HG02642 (cell line): ENCODE measurements at regions not wholly inside any gene's neighbourhood (a gene's known extent, or its start where the extent isn't known, plus 50 kb on each side); places are given as distances from the start of the nearest gene placed in this dataset.

Source experiments
- ATAC-seq: cut with Tn5 transposase; IDR thresholded peaks from one replicate; pipeline ENCODE4 v1.9.1; 2021; ENCODE audit warnings: mild to moderate bottlenecking; ENCODE audit not compliant: unreplicated experiment, poor library complexity

GRCh38 chr6:11332463-11332862 is 100.0 kb upstream of the NEDD9 start:
- no peak for ATAC-seq

GRCh38 chr6:11331111-11331510 is 98.6 kb upstream of the NEDD9 start:
- no peak for ATAC-seq

- no peak for ATAC-seq
Observed at GRCh38 chr6:11330413-11330760, 97.9 kb upstream of the NEDD9 start.

- ATAC-seq: no peak
Observed at GRCh38 chr6:11329726-11330412, 97.4 kb upstream of the NEDD9 start.

- no peak for ATAC-seq
Observed at GRCh38 chr6:11328613-11329247, 96.3 kb upstream of the NEDD9 start.

GRCh38 chr6:11327961-11328360 is 95.5 kb upstream of the NEDD9 start:
- no peak for ATAC-seq

- no peak for ATAC-seq
Observed at GRCh38 chr6:11326116-11326515, 93.6 kb upstream of the NEDD9 start.

GRCh38 chr6:11324453-11325015 is 92.1 kb upstream of the NEDD9 start:
- peak; percentile 71 for ATAC-seq

- no peak for ATAC-seq
Observed at GRCh38 chr6:11323666-11324452, 91.4 kb upstream of the NEDD9 start.

GRCh38 chr6:11322252-11322885 is 89.9 kb upstream of the NEDD9 start:
- ATAC-seq: no peak

- ATAC-seq: no peak
Observed at GRCh38 chr6:11320914-11321597, 88.6 kb upstream of the NEDD9 start.

GRCh38 chr6:11318835-11319813 is 86.7 kb upstream of the NEDD9 start:
- no peak for ATAC-seq

GRCh38 chr6:11317885-11318771 is 85.7 kb upstream of the NEDD9 start:
- ATAC-seq: no peak

- no peak for ATAC-seq
Observed at GRCh38 chr6:11315743-11316437, 83.4 kb upstream of the NEDD9 start.

- no peak for ATAC-seq
Observed at GRCh38 chr6:11313207-11313606, 80.7 kb upstream of the NEDD9 start.

- ATAC-seq: no peak
Observed at GRCh38 chr6:11311970-11312369, 79.5 kb upstream of the NEDD9 start.

- no peak for ATAC-seq
Observed at GRCh38 chr6:11309947-11310665, 77.6 kb upstream of the NEDD9 start.
